AG08395 (cell line): ENCODE measurements at regions not wholly inside any gene's neighbourhood (a gene's known extent, or its start where the extent isn't known, plus 50 kb on each side); places are given as distances from the start of the nearest gene placed in this dataset.
"Not testable (repeated sequence)": the region's sequence is repeated elsewhere in the genome, so short reads cannot be mapped to it uniquely, and the experiment has no call there.

Experiments used
- DNase-seq: peaks from one replicate; pipeline ENCODE4 v3.0.0; 2012; ENCODE audit warnings: mixed read lengths, low spot score

GRCh38 chr9:115462623-115463022 lies 344.7 kb upstream of the TNC start:
- no peak for DNase-seq

- DNase-seq = no peak
These were observed 348.8 kb upstream of the TNC start for GRCh38 chr9:115466756-115467155.

- peak; percentile 2 for DNase-seq
These were observed 351.9 kb upstream of the TNC start for GRCh38 chr9:115469841-115470240.

GRCh38 chr9:115473032-115473431 lies 355.1 kb upstream of the TNC start:
- not testable (repeated sequence) for DNase-seq

- no peak for DNase-seq
These were observed 363.8 kb upstream of the TNC start for GRCh38 chr9:115481769-115482168.

- no peak for DNase-seq
These were observed 364.8 kb upstream of the TNC start for GRCh38 chr9:115482747-115483146.

GRCh38 chr9:115492869-115493268 lies 374.9 kb upstream of the TNC start:
- DNase-seq = no peak

- DNase-seq = no peak
These were observed 376.4 kb upstream of the TNC start for GRCh38 chr9:115494393-115494792.

- no peak for DNase-seq
These were observed 377.2 kb upstream of the TNC start for GRCh38 chr9:115495052-115495635.

GRCh38 chr9:115495836-115496235 lies 377.9 kb upstream of the TNC start:
- DNase-seq = no peak

- no peak for DNase-seq
These were observed 380.3 kb upstream of the TNC start for GRCh38 chr9:115498303-115498702.

GRCh38 chr9:115507148-115507547 lies 389.2 kb upstream of the TNC start:
- no peak for DNase-seq

GRCh38 chr9:115513148-115513547 lies 395.2 kb upstream of the TNC start:
- no peak for DNase-seq

- DNase-seq = no peak
These were observed 396.5 kb upstream of the TNC start for GRCh38 chr9:115514454-115514853.

- peak; percentile 38 for DNase-seq
These were observed 399.5 kb upstream of the TNC start for GRCh38 chr9:115517335-115518075.

- no peak for DNase-seq
These were observed 402.7 kb upstream of the TNC start for GRCh38 chr9:115520646-115521045.

GRCh38 chr9:115522912-115523311 lies 405.0 kb upstream of the TNC start:
- no peak for DNase-seq

GRCh38 chr9:115524453-115525059 lies 406.6 kb upstream of the TNC start:
- DNase-seq = peak; percentile 75

- no peak for DNase-seq
These were observed 407.4 kb upstream of the TNC start for GRCh38 chr9:115525111-115526058.

- peak; percentile 91 for DNase-seq
These were observed 413.6 kb upstream of the TNC start for GRCh38 chr9:115531410-115532125.

- DNase-seq = no peak
These were observed 415.6 kb upstream of the TNC start for GRCh38 chr9:115533511-115533910.

GRCh38 chr9:115540091-115540490 lies 422.1 kb upstream of the TNC start:
- no peak for DNase-seq
